GM12891 (cell line): ENCODE measurements at regions not wholly inside any gene's neighbourhood (a gene's known extent, or its start where the extent isn't known, plus 50 kb on each side); places are given as distances from the start of the nearest gene placed in this dataset.

Experiments
- PAX5 ChIP-seq: IDR thresholded peaks from 2 replicates; pipeline ENCODE4 v1.6.1; 2011; ENCODE audit warnings: low read length, moderate library complexity, mild to moderate bottlenecking; ENCODE audit not compliant: insufficient read depth, severe bottlenecking
- POLR2A ChIP-seq: IDR thresholded peaks from 2 replicates; pipeline ENCODE4 v1.6.1; 2011; ENCODE audit warnings: low read depth, low read length, control low read depth
- POLR2AphosphoS5 ChIP-seq: IDR thresholded peaks from 2 replicates; pipeline ENCODE4 v1.6.1; 2011; ENCODE audit warnings: low read depth, low read length, control low read depth
- POU2F2 ChIP-seq: IDR thresholded peaks from 2 replicates; pipeline ENCODE4 v1.6.1; 2011; ENCODE audit warnings: low read depth, mild to moderate bottlenecking, control low read depth, low read length, moderate library complexity
- SPI1 ChIP-seq: IDR thresholded peaks from 2 replicates; pipeline ENCODE4 v1.6.1; 2011; ENCODE audit warnings: low read depth, low read length, control low read depth
- TAF1 ChIP-seq: IDR thresholded peaks from 2 replicates; pipeline ENCODE4 v1.6.1; 2011; ENCODE audit warnings: low read depth, low read length, control low read depth

DNA sequence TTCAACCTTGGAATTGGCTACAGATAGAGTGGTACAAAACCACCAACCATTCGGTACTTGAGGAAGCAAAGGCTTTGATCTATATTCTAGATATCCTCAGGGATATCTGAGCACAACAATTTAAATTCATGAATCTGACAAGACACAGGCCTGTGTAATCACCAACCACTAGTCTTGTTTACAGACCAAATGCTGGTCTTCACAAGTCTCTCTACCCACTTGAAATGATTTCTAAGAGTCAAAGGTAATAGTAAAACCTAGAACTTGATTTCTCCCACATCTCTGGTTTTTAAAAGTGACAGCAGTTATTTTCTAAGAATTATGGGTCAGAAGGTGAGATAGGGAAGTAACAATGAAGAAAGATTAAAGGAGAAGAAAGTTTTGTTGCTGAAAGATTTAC, 613.7 kb upstream of the ACVR2A start:
- TF ChIP-seq POLR2AphosphoS5 (no peak), POLR2A (no peak), TAF1 (no peak), SPI1 (no peak), PAX5 (no peak), POU2F2 (no peak)
